ENCODE measurements at regions not wholly inside any gene's neighbourhood (a gene's known extent, or its start where the extent isn't known, plus 50 kb on each side); places are given as distances from the start of the nearest gene placed in this dataset.

DNA sequence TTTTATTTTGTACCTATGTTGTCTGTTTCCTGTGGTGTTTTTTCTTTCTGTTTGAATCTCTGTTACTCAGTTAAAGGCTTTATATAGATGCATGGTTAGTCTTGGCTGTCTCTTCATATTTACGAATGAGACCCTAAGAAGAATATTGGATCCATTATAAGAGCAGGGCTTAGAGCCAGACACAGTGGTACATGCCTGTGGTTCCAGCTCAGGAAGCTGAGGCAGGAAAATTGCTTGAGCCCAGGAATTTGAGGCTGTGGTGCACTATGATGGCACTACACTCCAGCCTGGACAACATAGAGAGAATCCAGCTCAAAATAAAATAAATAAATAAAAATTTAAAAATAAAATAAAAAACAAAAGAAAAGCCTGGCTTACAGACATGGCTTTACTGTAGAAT, 211.1 kb downstream of the SOD2 start:
- TF ChIP-seq, protein P1, sequence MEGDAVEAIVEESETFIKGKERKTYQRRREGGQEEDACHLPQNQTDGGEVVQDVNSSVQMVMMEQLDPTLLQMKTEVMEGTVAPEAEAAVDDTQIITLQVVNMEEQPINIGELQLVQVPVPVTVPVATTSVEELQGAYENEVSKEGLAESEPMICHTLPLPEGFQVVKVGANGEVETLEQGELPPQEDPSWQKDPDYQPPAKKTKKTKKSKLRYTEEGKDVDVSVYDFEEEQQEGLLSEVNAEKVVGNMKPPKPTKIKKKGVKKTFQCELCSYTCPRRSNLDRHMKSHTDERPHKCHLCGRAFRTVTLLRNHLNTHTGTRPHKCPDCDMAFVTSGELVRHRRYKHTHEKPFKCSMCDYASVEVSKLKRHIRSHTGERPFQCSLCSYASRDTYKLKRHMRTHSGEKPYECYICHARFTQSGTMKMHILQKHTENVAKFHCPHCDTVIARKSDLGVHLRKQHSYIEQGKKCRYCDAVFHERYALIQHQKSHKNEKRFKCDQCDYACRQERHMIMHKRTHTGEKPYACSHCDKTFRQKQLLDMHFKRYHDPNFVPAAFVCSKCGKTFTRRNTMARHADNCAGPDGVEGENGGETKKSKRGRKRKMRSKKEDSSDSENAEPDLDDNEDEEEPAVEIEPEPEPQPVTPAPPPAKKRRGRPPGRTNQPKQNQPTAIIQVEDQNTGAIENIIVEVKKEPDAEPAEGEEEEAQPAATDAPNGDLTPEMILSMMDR (IDR thresholded peaks at IDR 0.05; ENCODE audit: insufficient read depth, low read length, poor library complexity, severe bottlenecking) = no peak
- TF ChIP-seq EZH2phosphoT487 (conservative IDR thresholded peaks at IDR 0.05; ENCODE audit: low read length) = no peak

Data from SU-DHL-6 (cell line).